ENCODE measurements at regions not wholly inside any gene's neighbourhood (a gene's known extent, or its start where the extent isn't known, plus 50 kb on each side); places are given as distances from the start of the nearest gene placed in this dataset.

DNA sequence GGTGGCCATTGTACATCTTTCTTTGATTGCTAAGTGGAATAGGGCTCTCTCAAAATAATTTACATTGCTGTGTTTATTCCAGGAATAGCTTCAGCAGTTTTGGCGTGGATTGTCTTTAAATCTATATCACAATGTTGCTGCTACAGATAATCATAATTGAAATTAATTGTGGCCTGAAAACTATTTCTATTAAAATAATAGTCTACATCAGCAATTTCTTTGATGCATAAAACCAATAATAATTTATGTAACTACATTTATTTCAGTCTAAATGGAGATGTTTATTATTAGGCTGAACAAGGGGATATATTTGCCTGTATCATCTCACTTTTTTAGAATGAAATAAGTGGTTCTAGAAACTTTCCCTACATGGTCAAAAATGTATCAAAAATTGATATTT, 456.0 kb upstream of the CTNND2 start:
- no peak for TF ChIP-seq POLR2AphosphoS5 (IDR thresholded peaks at IDR 0.05; ENCODE audit: low read depth)
- TF ChIP-seq, protein P1, sequence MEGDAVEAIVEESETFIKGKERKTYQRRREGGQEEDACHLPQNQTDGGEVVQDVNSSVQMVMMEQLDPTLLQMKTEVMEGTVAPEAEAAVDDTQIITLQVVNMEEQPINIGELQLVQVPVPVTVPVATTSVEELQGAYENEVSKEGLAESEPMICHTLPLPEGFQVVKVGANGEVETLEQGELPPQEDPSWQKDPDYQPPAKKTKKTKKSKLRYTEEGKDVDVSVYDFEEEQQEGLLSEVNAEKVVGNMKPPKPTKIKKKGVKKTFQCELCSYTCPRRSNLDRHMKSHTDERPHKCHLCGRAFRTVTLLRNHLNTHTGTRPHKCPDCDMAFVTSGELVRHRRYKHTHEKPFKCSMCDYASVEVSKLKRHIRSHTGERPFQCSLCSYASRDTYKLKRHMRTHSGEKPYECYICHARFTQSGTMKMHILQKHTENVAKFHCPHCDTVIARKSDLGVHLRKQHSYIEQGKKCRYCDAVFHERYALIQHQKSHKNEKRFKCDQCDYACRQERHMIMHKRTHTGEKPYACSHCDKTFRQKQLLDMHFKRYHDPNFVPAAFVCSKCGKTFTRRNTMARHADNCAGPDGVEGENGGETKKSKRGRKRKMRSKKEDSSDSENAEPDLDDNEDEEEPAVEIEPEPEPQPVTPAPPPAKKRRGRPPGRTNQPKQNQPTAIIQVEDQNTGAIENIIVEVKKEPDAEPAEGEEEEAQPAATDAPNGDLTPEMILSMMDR (IDR thresholded peaks at IDR 0.05; ENCODE audit: insufficient read depth, low read length) = no peak
- TF ChIP-seq REST (IDR thresholded peaks at IDR 0.05; ENCODE audit: insufficient replicate concordance, low read depth) = no peak
- TF ChIP-seq GABPA (IDR thresholded peaks at IDR 0.05; ENCODE audit: low read depth) = no peak
